ENCODE measurements at regions not wholly inside any gene's neighbourhood (a gene's known extent, or its start where the extent isn't known, plus 50 kb on each side); places are given as distances from the start of the nearest gene placed in this dataset.

- Histone ChIP-seq H3K9me2 (ENCODE audit: insufficient read depth) (no peaks in the 10 kb centered on the region), H2AFZ (ENCODE audit: low read depth, low read length, poor library complexity, severe bottlenecking) (no peak overlapping the region), H3K4me1 (ENCODE audit: control insufficient read depth in 1 of 2, insufficient read depth in 2 of 2, low read length in 2 of 2) (no peaks in the 10 kb centered on the region), H3K27ac (ENCODE audit: low read depth, low read length) (no peak overlapping the region), H3K36me3 (ENCODE audit: control insufficient read depth in 1 of 2, insufficient read depth in 2 of 2, low read length in 2 of 2) (no peaks in the 10 kb centered on the region), H3K9ac (ENCODE audit: low read length) (no peak overlapping the region), H3K27me3 (ENCODE audit: insufficient read depth, low read length) (no peaks in the 10 kb centered on the region), H3K79me2 (ENCODE audit: insufficient read depth, low read length) (no peaks in the 10 kb centered on the region), H3K4me2 (ENCODE audit: low read length) (no peak overlapping the region), H3K4me3 (replicated peaks in 1 of 2; ENCODE audit: low read depth in 1 of 2, low read length in 2 of 2) (no peak overlapping the region), H3K9me3 (ENCODE audit: control insufficient read depth in 1 of 2, insufficient read depth in 1 of 2, low read depth in 1 of 2, low read length in 2 of 2) (peaks cover 0 to 7% of the 10 kb centered on the region in 2 experiments; a peak in 2 of 4 replicates), H4K20me1 (ENCODE audit: insufficient read depth) (no peaks in the 10 kb centered on the region)
- ATAC-seq (no peak), DNase-seq (ENCODE audit: low read depth, low spot score) (no peak)
- POLR2A ChIA-PET: no interaction called here
- TF ChIP-seq SIN3A (IDR thresholded peaks at IDR 0.05; ENCODE audit: low read depth) (no peak), POLR2A (IDR thresholded peaks at IDR 0.05; ENCODE audit: borderline replicate concordance, extremely low read depth, insufficient read depth, insufficient read length) (no peak), SRF (IDR thresholded peaks at IDR 0.05; ENCODE audit: low read depth) (no peak), CTCF (IDR thresholded peaks at IDR 0.05 in 2 of 3, conservative IDR thresholded peaks at IDR 0.05 in 1 of 3; ENCODE audit: borderline replicate concordance in 1 of 3, insufficient read depth in 1 of 3, low read depth in 2 of 3, low read length in 2 of 3) (no peak), ATF3 (IDR thresholded peaks at IDR 0.05) (no peak), TCF7L2 (IDR thresholded peaks at IDR 0.05; ENCODE audit: borderline replicate concordance, extremely low read depth, insufficient read depth, insufficient read length) (no peak), POLR2AphosphoS5 (IDR thresholded peaks at IDR 0.05; ENCODE audit: low read depth, low read length) (no peak), JUND (IDR thresholded peaks at IDR 0.05) (no peak), EZH2 (IDR thresholded peaks at IDR 0.05) (no peak), EGR1 (IDR thresholded peaks at IDR 0.05; ENCODE audit: low read depth) (no peak), SP1 (IDR thresholded peaks at IDR 0.05; ENCODE audit: low read depth) (no peak), CEBPB (IDR thresholded peaks at IDR 0.05; ENCODE audit: low read depth) (no peak), FOSL1 (IDR thresholded peaks at IDR 0.05; ENCODE audit: low read depth) (no peak), RAD21 (IDR thresholded peaks at IDR 0.05; ENCODE audit: low read depth) (no peak), ZNF274 (IDR thresholded peaks at IDR 0.05; ENCODE audit: low read depth, low read length) (no peak), EZH2phosphoT487 (IDR thresholded peaks at IDR 0.05; ENCODE audit: borderline replicate concordance) (no peak)
- TF ChIP-seq, protein P1, sequence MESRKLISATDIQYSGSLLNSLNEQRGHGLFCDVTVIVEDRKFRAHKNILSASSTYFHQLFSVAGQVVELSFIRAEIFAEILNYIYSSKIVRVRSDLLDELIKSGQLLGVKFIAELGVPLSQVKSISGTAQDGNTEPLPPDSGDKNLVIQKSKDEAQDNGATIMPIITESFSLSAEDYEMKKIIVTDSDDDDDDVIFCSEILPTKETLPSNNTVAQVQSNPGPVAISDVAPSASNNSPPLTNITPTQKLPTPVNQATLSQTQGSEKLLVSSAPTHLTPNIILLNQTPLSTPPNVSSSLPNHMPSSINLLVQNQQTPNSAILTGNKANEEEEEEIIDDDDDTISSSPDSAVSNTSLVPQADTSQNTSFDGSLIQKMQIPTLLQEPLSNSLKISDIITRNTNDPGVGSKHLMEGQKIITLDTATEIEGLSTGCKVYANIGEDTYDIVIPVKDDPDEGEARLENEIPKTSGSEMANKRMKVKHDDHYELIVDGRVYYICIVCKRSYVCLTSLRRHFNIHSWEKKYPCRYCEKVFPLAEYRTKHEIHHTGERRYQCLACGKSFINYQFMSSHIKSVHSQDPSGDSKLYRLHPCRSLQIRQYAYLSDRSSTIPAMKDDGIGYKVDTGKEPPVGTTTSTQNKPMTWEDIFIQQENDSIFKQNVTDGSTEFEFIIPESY (IDR thresholded peaks at IDR 0.05; ENCODE audit: extremely low read depth, insufficient replicate concordance, low read length): no peak
- RAD21 ChIA-PET (ENCODE audit: low non-redundant PET in 1 of 2, low total read pairs in 2 of 2, uncharacterized antibody in 2 of 2, unreplicated experiment in 2 of 2): no interaction called here
- CTCF ChIA-PET: no interaction called here
- intact Hi-C loops (cut with micrococcal nuclease): no loop called here
- BruUV-seq (replicated peaks): no TSS peak
Observed at GRCh38 chr6:22621701-22622100, 52.3 kb downstream of the HDGFL1 start.
